ENCODE measurements at regions not wholly inside any gene's neighbourhood (a gene's known extent, or its start where the extent isn't known, plus 50 kb on each side); places are given as distances from the start of the nearest gene placed in this dataset.

DNA sequence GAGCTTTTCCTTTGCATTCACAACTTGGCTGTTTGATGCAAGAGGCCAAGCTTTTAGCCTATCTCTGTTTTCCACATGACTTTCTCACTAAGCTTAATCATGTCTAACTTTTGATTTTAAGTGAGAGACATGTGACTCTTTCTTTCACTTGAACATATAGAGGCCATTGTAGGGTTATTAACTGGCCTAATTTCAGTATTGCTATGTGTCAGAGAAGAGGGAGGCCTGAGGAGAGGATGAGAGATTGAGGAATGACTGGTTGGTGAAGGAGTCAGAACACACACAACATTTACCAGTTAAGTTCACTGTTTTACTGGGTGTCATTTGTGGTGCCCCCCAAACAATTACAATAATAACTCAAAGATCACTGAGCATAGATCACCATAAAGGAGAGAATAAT, 193.5 kb downstream of the CYYR1 start:
- ChIA-PET CTCF (no interaction called here), POLR2A (no interaction called here)
- Histone ChIP-seq H3K79me2 (ENCODE audit: insufficient read depth) (no peaks in the 10 kb centered on the region), H3K4me2 (no peak overlapping the region), H3K36me3 (replicated peaks in 1 of 2; ENCODE audit: control insufficient read depth in 1 of 2, insufficient read depth in 2 of 2, low read length in 1 of 2) (no peaks in the 10 kb centered on the region), H3F3A (replicated peaks; ENCODE audit: insufficient read depth) (no peaks in the 10 kb centered on the region), H3K4me3 (ENCODE audit: low read depth in 2 of 2, low read length in 1 of 2) (no peak overlapping the region), H3K27me3 (ENCODE audit: insufficient read depth) (no peaks in the 10 kb centered on the region), H2AFZ (ENCODE audit: low read depth) (no peak overlapping the region), H3K27ac (ENCODE audit: low read depth in 2 of 2, low read length in 1 of 2) (no peak overlapping the region), H3K4me1 (ENCODE audit: control insufficient read depth in 1 of 2, insufficient read depth in 2 of 2, low read depth in 1 of 2, low read length in 1 of 2) (peaks cover 0 to 3% of the 10 kb centered on the region in 2 experiments; a peak in 1 of 4 replicates), H3K9ac (no peak overlapping the region), H4K20me1 (ENCODE audit: insufficient read depth) (no peaks in the 10 kb centered on the region), H3K9me3 (no peaks in the 10 kb centered on the region), H3K9me2 (no peaks in the 10 kb centered on the region)
- no peak for DNase-seq
- TF ChIP-seq GABPA (IDR thresholded peaks at IDR 0.05; ENCODE audit: low read depth) (no peak), TCF12 (IDR thresholded peaks at IDR 0.05) (no peak), ELF1 (IDR thresholded peaks at IDR 0.05) (no peak), EP300 (IDR thresholded peaks at IDR 0.05; ENCODE audit: borderline replicate concordance in 1 of 2, low read depth in 1 of 2, low read length in 1 of 2) (no peak), CHD2 (IDR thresholded peaks at IDR 0.05; ENCODE audit: low read length, partially characterized antibody) (no peak)
- TF ChIP-seq, protein P1, sequence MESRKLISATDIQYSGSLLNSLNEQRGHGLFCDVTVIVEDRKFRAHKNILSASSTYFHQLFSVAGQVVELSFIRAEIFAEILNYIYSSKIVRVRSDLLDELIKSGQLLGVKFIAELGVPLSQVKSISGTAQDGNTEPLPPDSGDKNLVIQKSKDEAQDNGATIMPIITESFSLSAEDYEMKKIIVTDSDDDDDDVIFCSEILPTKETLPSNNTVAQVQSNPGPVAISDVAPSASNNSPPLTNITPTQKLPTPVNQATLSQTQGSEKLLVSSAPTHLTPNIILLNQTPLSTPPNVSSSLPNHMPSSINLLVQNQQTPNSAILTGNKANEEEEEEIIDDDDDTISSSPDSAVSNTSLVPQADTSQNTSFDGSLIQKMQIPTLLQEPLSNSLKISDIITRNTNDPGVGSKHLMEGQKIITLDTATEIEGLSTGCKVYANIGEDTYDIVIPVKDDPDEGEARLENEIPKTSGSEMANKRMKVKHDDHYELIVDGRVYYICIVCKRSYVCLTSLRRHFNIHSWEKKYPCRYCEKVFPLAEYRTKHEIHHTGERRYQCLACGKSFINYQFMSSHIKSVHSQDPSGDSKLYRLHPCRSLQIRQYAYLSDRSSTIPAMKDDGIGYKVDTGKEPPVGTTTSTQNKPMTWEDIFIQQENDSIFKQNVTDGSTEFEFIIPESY (IDR thresholded peaks at IDR 0.05; ENCODE audit: borderline replicate concordance, low read depth), result no peak
- TF ChIP-seq, protein P2, sequence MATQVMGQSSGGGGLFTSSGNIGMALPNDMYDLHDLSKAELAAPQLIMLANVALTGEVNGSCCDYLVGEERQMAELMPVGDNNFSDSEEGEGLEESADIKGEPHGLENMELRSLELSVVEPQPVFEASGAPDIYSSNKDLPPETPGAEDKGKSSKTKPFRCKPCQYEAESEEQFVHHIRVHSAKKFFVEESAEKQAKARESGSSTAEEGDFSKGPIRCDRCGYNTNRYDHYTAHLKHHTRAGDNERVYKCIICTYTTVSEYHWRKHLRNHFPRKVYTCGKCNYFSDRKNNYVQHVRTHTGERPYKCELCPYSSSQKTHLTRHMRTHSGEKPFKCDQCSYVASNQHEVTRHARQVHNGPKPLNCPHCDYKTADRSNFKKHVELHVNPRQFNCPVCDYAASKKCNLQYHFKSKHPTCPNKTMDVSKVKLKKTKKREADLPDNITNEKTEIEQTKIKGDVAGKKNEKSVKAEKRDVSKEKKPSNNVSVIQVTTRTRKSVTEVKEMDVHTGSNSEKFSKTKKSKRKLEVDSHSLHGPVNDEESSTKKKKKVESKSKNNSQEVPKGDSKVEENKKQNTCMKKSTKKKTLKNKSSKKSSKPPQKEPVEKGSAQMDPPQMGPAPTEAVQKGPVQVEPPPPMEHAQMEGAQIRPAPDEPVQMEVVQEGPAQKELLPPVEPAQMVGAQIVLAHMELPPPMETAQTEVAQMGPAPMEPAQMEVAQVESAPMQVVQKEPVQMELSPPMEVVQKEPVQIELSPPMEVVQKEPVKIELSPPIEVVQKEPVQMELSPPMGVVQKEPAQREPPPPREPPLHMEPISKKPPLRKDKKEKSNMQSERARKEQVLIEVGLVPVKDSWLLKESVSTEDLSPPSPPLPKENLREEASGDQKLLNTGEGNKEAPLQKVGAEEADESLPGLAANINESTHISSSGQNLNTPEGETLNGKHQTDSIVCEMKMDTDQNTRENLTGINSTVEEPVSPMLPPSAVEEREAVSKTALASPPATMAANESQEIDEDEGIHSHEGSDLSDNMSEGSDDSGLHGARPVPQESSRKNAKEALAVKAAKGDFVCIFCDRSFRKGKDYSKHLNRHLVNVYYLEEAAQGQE (IDR thresholded peaks at IDR 0.05; ENCODE audit: low read depth, low read length), result no peak

DNA sequence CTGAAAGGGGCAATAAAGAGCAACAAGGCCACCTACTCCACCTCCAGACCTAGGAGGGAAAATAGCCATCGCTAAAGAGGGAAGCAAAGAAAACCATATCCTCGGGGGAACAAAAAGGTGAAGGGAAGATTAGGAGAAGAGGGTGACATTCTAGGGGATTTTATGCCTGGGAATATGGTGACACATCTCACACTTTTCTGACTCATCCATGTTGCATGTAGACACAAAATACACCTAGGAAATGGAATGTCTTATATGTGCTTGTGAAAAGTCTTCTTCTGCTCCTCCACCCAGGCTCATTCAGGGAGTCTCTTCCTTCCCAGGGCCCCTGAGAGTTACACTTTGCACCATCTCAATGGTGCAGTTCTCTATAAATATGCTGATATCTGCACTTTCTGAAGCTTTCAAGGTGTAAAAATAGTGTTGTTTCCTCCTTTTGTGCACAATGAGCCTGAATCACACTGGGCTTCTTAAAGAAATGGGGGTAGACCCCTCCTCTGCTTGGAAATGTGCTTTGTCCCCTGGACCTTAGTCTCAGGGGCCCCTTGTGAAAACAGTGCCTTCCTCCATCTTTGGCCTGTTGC, 195.9 kb downstream of the CYYR1 start:
- Histone ChIP-seq H3K9me2 (no peaks in the 10 kb centered on the region), H3K4me2 (no peak overlapping the region), H3K79me2 (ENCODE audit: insufficient read depth) (no peaks in the 10 kb centered on the region), H3K27ac (ENCODE audit: low read depth in 2 of 2, low read length in 1 of 2) (no peak overlapping the region), H3K4me1 (ENCODE audit: control insufficient read depth in 1 of 2, insufficient read depth in 2 of 2, low read depth in 1 of 2, low read length in 1 of 2) (peaks cover 0 to 3% of the 10 kb centered on the region in 2 experiments; a peak in 1 of 4 replicates), H3K36me3 (replicated peaks in 1 of 2; ENCODE audit: control insufficient read depth in 1 of 2, insufficient read depth in 2 of 2, low read length in 1 of 2) (no peaks in the 10 kb centered on the region), H4K20me1 (ENCODE audit: insufficient read depth) (no peaks in the 10 kb centered on the region), H3K9me3 (no peaks in the 10 kb centered on the region), H3K27me3 (ENCODE audit: insufficient read depth) (no peaks in the 10 kb centered on the region), H3F3A (replicated peaks; ENCODE audit: insufficient read depth) (no peaks in the 10 kb centered on the region), H3K4me3 (ENCODE audit: low read depth in 2 of 2, low read length in 1 of 2) (no peak overlapping the region), H3K9ac (no peak overlapping the region), H2AFZ (ENCODE audit: low read depth) (no peak overlapping the region)
- 49% methylated on average over 2 of the region's 2 CpGs for WGBS (ENCODE audit: low lambda C conversion rate)
- ChIA-PET CTCF (no interaction called here), POLR2A (no interaction called here)
- DNase-seq, result no peak
- TF ChIP-seq, protein P3, sequence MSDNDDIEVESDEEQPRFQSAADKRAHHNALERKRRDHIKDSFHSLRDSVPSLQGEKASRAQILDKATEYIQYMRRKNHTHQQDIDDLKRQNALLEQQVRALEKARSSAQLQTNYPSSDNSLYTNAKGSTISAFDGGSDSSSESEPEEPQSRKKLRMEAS (IDR thresholded peaks at IDR 0.05; ENCODE audit: low read depth), result no peak
- TF ChIP-seq, protein P4, sequence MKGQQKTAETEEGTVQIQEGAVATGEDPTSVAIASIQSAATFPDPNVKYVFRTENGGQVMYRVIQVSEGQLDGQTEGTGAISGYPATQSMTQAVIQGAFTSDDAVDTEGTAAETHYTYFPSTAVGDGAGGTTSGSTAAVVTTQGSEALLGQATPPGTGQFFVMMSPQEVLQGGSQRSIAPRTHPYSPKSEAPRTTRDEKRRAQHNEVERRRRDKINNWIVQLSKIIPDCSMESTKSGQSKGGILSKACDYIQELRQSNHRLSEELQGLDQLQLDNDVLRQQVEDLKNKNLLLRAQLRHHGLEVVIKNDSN (IDR thresholded peaks at IDR 0.05; ENCODE audit: borderline replicate concordance, low read depth), result no peak
- TF ChIP-seq RXRA (IDR thresholded peaks at IDR 0.05; ENCODE audit: borderline replicate concordance, low read depth), result no peak
- TF ChIP-seq, protein P5, sequence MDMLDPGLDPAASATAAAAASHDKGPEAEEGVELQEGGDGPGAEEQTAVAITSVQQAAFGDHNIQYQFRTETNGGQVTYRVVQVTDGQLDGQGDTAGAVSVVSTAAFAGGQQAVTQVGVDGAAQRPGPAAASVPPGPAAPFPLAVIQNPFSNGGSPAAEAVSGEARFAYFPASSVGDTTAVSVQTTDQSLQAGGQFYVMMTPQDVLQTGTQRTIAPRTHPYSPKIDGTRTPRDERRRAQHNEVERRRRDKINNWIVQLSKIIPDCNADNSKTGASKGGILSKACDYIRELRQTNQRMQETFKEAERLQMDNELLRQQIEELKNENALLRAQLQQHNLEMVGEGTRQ (IDR thresholded peaks at IDR 0.05; ENCODE audit: borderline replicate concordance, low read depth, low read length), result no peak
- TF ChIP-seq, protein P6, sequence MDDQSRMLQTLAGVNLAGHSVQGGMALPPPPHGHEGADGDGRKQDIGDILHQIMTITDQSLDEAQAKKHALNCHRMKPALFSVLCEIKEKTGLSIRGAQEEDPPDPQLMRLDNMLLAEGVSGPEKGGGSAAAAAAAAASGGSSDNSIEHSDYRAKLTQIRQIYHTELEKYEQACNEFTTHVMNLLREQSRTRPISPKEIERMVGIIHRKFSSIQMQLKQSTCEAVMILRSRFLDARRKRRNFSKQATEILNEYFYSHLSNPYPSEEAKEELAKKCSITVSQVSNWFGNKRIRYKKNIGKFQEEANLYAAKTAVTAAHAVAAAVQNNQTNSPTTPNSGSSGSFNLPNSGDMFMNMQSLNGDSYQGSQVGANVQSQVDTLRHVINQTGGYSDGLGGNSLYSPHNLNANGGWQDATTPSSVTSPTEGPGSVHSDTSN (IDR thresholded peaks at IDR 0.05), result no peak
- TF ChIP-seq MXI1 (IDR thresholded peaks at IDR 0.05; ENCODE audit: low read depth, low read length), result no peak
- TF ChIP-seq RAD21 (IDR thresholded peaks at IDR 0.05; ENCODE audit: low read length), result no peak
- no peak for TF ChIP-seq FOSL2 (IDR thresholded peaks at IDR 0.05; ENCODE audit: borderline replicate concordance, low read depth)
- TF ChIP-seq ELF1 (IDR thresholded peaks at IDR 0.05), result no peak
- no peak for TF ChIP-seq GABPA (IDR thresholded peaks at IDR 0.05; ENCODE audit: low read depth)
- no peak for TF ChIP-seq SIN3A (IDR thresholded peaks at IDR 0.05; ENCODE audit: borderline replicate concordance, low read depth, low read length)
- TF ChIP-seq, protein P1 (IDR thresholded peaks at IDR 0.05; ENCODE audit: borderline replicate concordance, low read depth), result no peak
